T-cell (primary cell): ENCODE measurements at regions not wholly inside any gene's neighbourhood (a gene's known extent, or its start where the extent isn't known, plus 50 kb on each side); places are given as distances from the start of the nearest gene placed in this dataset.
"Not testable (repeated sequence)": the region's sequence is repeated elsewhere in the genome, so short reads cannot be mapped to it uniquely, and the experiment has no call there.

Experiments
- ATAC-seq, 4 experiments: fragments of 200-7000 bp in 3 of 4; fragments of 150-1000 bp in 1 of 4; cut with Tn5 transposase; replicated peaks in 1 of 4; 1 replicate in 3 of 4; 2 replicates in 1 of 4; pipeline ENCODE4 v1.10.0; 2021; ENCODE audit warnings: moderate library complexity in 3 of 4, mild to moderate bottlenecking in 2 of 4, moderate number of reproducible peaks in 1 of 4
- CTCF ChIA-PET, 2 donors: fragments of 300-600 bp; sonication (Branson Sonifier 250); formaldehyde crosslinking; loops; one replicate each; lab custom pipeline; 2022; ENCODE audit warnings: antibody characterized with exemption in 2 of 2; lab: Charles Lee
- POLR2A ChIA-PET, 2 donors: fragments of 300-600 bp; sonication (Branson Sonifier 250); formaldehyde crosslinking; loops; one replicate each; lab custom pipeline; 2022; ENCODE audit warnings: antibody characterized with exemption in 2 of 2; lab: Charles Lee
- DNase-seq, 35 experiments: peaks; one replicate each; pipeline versions ENCODE4 v3.0.0 to v3.0.0-alpha.2; 2013 to 2023
- H3K27ac ChIP-seq: one replicate; pipeline ENCODE4 v1.5.1; 2013; ENCODE audit warnings: low read length
- H3K27me3 ChIP-seq, 2 experiments: replicated peaks in 1 of 2; 1 replicate in 1 of 2; 2 replicates in 1 of 2; pipeline versions ENCODE4 v1.6.1 to v1.7.0; 2013; ENCODE audit warnings: low read length in 1 of 2, mixed read lengths in 1 of 2; ENCODE audit not compliant: control insufficient read depth in 2 of 2, insufficient read depth in 2 of 2; ENCODE audit errors: extremely low read depth in 1 of 2
- H3K36me3 ChIP-seq, 2 donors: 1 replicate in 1 of 2; 2 replicates in 1 of 2; pipeline versions ENCODE4 v1.6.1 to v1.7.0; 2013; ENCODE audit warnings: low read length in 1 of 2; ENCODE audit not compliant: control insufficient read depth in 2 of 2, insufficient read depth in 1 of 2; ENCODE audit errors: extremely low read depth in 1 of 2
- H3K4me1 ChIP-seq, 2 experiments: 1 replicate in 1 of 2; 2 replicates in 1 of 2; pipeline versions ENCODE4 v1.6.1 to v1.7.0; 2013; ENCODE audit warnings: low read length in 2 of 2, mixed read lengths in 1 of 2; ENCODE audit not compliant: insufficient read depth in 2 of 2, control insufficient read depth in 1 of 2; ENCODE audit errors: extremely low read depth in 1 of 2
- H3K4me3 ChIP-seq, 2 donors: 1 replicate in 1 of 2; 2 replicates in 1 of 2; pipeline versions ENCODE4 v1.5.1 to v1.7.0; 2013; ENCODE audit warnings: mild to moderate bottlenecking in 2 of 2, low read length in 1 of 2, moderate library complexity in 1 of 2; ENCODE audit not compliant: control insufficient read depth in 1 of 2; ENCODE audit errors: extremely low read depth in 1 of 2
- H3K9me3 ChIP-seq: 2 replicates; pipeline ENCODE4 v1.7.0; 2013
- H3K27ac Mint-ChIP-seq, 2 donors: one replicate each; pipeline ENCODE4 v1.8.0; 2020 to 2021; ENCODE audit warnings: mild to moderate bottlenecking in 2 of 2, mixed read lengths in 2 of 2
- H3K27me3 Mint-ChIP-seq, 2 donors: one replicate each; pipeline ENCODE4 v1.8.0; 2021 to 2022; ENCODE audit warnings: mixed read lengths in 2 of 2
- H3K36me3 Mint-ChIP-seq: one replicate; pipeline ENCODE4 v1.8.0; 2021; ENCODE audit warnings: mixed read lengths
- H3K4me1 Mint-ChIP-seq, 3 donors: one replicate each; pipeline ENCODE4 v1.8.0; 2020 to 2022; ENCODE audit warnings: mixed read lengths in 3 of 3, mild to moderate bottlenecking in 1 of 3
- H3K4me3 Mint-ChIP-seq, 3 donors: one replicate each; pipeline ENCODE4 v1.8.0; 2020 to 2022; ENCODE audit warnings: mild to moderate bottlenecking in 3 of 3, mixed read lengths in 3 of 3, moderate library complexity in 3 of 3
- H3K9me3 Mint-ChIP-seq, 3 donors: one replicate each; pipeline ENCODE4 v1.8.0; 2020 to 2022; ENCODE audit warnings: mixed read lengths in 3 of 3
- WGBS: methylation state at CpG from one replicate; pipeline ENCODE4 v1.1.5; 2013; ENCODE audit warnings: missing lambda C conversion rate; ENCODE audit not compliant: insufficient coverage; 5-methylcytosine and 5-hydroxymethylcytosine counted together

GRCh38 chr21:8229366-8230150 is 2291.8 kb upstream of the TPTE start:
- peak in 3 of 4 experiments; percentile 21 to 35 (median 22) for ATAC-seq
- H3K27ac Mint-ChIP-seq, H3K4me3 ChIP-seq, H3K4me3 Mint-ChIP-seq, DNase-seq, H3K9me3 ChIP-seq, H3K27me3 ChIP-seq, CTCF ChIA-PET, H3K36me3 ChIP-seq, H3K27ac ChIP-seq, H3K36me3 Mint-ChIP-seq, H3K4me1 ChIP-seq, H3K9me3 Mint-ChIP-seq, POLR2A ChIA-PET: not testable (repeated sequence)
- H3K27me3 Mint-ChIP-seq, result peaks cover 6 to 16% of the 10 kb centered on the region in 2 donors
- peaks cover 0 to 29% (median 0%) of the 10 kb centered on the region in 3 donors for H3K4me1 Mint-ChIP-seq
- no CpG with 5 or more reads among the region's 5 CpGs for WGBS

- DNase-seq, H3K4me1 ChIP-seq, ATAC-seq, H3K4me3 Mint-ChIP-seq, POLR2A ChIA-PET, H3K9me3 ChIP-seq, CTCF ChIA-PET, H3K27me3 ChIP-seq, H3K36me3 Mint-ChIP-seq, H3K4me3 ChIP-seq, H3K36me3 ChIP-seq, H3K27ac Mint-ChIP-seq, H3K9me3 Mint-ChIP-seq, H3K27ac ChIP-seq: not testable (repeated sequence)
- WGBS, result no CpG with 5 or more reads among the region's 12 CpGs
- Mint-ChIP-seq H3K4me1 (peaks cover 0 to 29% (median 0%) of the 10 kb centered on the region in 3 donors), H3K27me3 (peaks cover 6 to 16% of the 10 kb centered on the region in 2 donors)
These were observed 2290.1 kb upstream of the TPTE start for GRCh38 chr21:8231252-8231651.

DNA sequence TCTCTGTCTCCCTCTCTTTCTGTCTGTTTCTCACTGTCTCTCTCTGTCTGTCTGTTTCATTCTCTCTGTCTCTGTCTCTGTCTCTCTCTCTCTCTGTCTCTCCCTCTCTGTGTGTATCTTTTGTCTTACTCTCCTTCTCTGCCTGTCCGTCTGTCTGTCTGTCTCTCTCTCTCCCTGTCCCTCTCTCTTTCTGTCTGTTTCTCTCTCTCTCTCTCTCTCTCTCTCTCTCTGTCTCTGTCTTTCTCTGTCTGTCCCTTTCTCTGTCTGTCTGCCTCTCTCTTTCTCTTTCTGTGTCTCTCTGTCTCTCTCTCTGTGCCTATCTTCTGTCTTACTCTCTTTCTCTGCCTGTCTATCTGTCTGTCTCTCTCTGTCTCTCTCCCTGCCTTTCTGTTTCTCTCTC is 2288.4 kb upstream of the TPTE start:
- H3K9me3 ChIP-seq, H3K27ac ChIP-seq, ATAC-seq, CTCF ChIA-PET, H3K4me1 ChIP-seq, H3K4me3 ChIP-seq, H3K4me3 Mint-ChIP-seq, H3K27me3 ChIP-seq, H3K36me3 ChIP-seq, H3K9me3 Mint-ChIP-seq, H3K36me3 Mint-ChIP-seq, H3K27ac Mint-ChIP-seq, POLR2A ChIA-PET: not testable (repeated sequence)
- H3K27me3 Mint-ChIP-seq, result peaks cover 10 to 16% of the 10 kb centered on the region in 2 donors
- H3K4me1 Mint-ChIP-seq, result peaks cover 0 to 29% (median 0%) of the 10 kb centered on the region in 3 donors
- WGBS, result no CpG with 5 or more reads among the region's 1 CpG
- DNase-seq, result peak in 1 of 35 experiments; percentile 4

GRCh38 chr21:8234059-8234458 is 2287.3 kb upstream of the TPTE start:
- H3K4me3 Mint-ChIP-seq, H3K27ac ChIP-seq, H3K9me3 Mint-ChIP-seq, CTCF ChIA-PET, H3K36me3 ChIP-seq, H3K27ac Mint-ChIP-seq, H3K36me3 Mint-ChIP-seq, ATAC-seq, H3K4me3 ChIP-seq, H3K27me3 ChIP-seq, H3K9me3 ChIP-seq, H3K4me1 ChIP-seq, POLR2A ChIA-PET: not testable (repeated sequence)
- WGBS, result no CpG with 5 or more reads among the region's 1 CpG
- peak in 1 of 35 experiments; percentile 63 for DNase-seq
- Mint-ChIP-seq H3K4me1 (peaks cover 0 to 21% (median 0%) of the 10 kb centered on the region in 3 donors), H3K27me3 (peaks cover 8 to 11% of the 10 kb centered on the region in 2 donors)

- H3K36me3 Mint-ChIP-seq, POLR2A ChIA-PET, H3K4me3 ChIP-seq, H3K27ac ChIP-seq, H3K4me3 Mint-ChIP-seq, H3K27me3 Mint-ChIP-seq, H3K27ac Mint-ChIP-seq, H3K4me1 ChIP-seq, H3K9me3 ChIP-seq, DNase-seq, H3K36me3 ChIP-seq, H3K4me1 Mint-ChIP-seq, CTCF ChIA-PET, H3K9me3 Mint-ChIP-seq, H3K27me3 ChIP-seq: not testable (repeated sequence)
- ATAC-seq, result peak; percentile 26 to 56 (median 46)
- no CpG with 5 or more reads among the region's 49 CpGs for WGBS
These were observed 2276.4 kb upstream of the TPTE start for GRCh38 chr21:8244723-8245641.

DNA sequence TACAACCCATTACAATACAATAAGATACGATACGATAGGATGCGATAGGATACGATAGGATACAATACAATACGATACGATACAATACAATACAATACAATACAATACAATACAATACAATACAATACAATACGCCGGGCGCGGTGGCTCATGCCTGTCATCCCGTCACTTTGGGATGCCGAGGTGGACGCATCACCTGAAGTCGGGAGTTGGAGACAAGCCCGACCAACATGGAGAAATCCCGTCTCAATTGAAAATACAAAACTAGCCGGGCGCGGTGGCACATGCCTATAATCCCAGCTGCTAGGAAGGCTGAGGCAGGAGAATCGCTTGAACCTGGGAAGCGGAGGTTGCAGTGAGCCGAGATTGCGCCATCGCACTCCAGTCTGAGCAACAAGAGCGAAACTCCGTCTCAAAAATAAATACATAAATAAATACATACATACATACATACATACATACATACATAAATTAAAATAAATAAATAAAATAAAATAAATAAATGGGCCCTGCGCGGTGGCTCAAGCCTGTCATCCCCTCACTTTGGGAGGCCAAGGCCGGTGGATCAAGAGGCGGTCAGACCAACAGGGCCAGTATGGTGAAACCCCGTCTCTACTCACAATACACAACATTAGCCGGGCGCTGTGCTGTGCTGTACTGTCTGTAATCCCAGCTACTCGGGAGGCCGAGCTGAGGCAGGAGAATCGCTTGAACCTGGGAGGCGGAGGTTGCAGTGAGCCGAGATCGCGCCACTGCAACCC is 2275.6 kb upstream of the TPTE start:
- POLR2A ChIA-PET, H3K4me3 ChIP-seq, H3K4me1 Mint-ChIP-seq, H3K4me3 Mint-ChIP-seq, H3K27ac Mint-ChIP-seq, H3K27ac ChIP-seq, H3K4me1 ChIP-seq, DNase-seq, H3K36me3 ChIP-seq, CTCF ChIA-PET, H3K27me3 Mint-ChIP-seq, H3K27me3 ChIP-seq, H3K36me3 Mint-ChIP-seq, H3K9me3 ChIP-seq, H3K9me3 Mint-ChIP-seq: not testable (repeated sequence)
- no CpG with 5 or more reads among the region's 40 CpGs for WGBS
- ATAC-seq, result peak; percentile 67 to 74 (median 73)
